HG03196 (cell line): ENCODE measurements at regions not wholly inside any gene's neighbourhood (a gene's known extent, or its start where the extent isn't known, plus 50 kb on each side); places are given as distances from the start of the nearest gene placed in this dataset.

Experiments used
- ATAC-seq: cut with Tn5 transposase; IDR thresholded peaks from one replicate; pipeline ENCODE4 v1.9.1; 2021; ENCODE audit not compliant: unreplicated experiment

DNA sequence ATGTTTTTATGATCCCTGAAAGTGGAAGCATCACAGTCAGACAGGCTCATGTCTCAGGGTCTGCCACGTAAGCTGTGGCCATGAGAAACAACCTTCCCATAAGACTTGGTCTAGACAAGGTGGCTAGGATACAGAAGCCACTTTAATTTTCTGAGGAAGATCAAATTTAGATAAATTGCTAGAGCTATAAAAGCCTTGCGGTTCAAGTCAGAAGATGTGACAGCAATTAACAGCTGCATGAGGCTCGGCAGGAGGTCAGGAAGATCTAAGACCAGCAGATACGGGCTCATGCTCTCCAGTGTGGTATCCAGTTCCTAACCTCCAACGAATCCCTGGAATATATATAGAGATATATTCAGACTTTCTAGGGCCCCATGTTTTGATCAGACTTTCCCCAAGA, 577.1 kb downstream of the PLPP3 start:
- no peak for ATAC-seq

DNA sequence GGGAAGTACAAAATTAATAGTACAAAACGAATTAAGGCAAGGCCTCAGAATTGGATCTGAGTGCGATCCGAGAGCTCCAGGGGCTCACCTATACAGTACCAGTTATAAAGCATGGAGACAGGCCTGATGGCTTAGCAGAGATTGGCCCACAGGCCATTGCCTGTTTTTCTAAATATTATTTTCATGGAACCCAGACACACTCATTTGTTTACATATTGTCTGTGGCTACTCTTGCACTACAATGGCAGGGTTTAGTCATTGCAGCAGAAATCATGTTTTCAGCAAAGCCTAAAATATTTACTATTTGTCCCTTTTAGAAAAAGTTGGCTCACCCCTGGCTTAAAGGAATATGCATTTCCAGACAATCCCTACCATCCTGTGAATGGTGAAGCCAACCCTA, 578.9 kb downstream of the PLPP3 start:
- ATAC-seq, result no peak

DNA sequence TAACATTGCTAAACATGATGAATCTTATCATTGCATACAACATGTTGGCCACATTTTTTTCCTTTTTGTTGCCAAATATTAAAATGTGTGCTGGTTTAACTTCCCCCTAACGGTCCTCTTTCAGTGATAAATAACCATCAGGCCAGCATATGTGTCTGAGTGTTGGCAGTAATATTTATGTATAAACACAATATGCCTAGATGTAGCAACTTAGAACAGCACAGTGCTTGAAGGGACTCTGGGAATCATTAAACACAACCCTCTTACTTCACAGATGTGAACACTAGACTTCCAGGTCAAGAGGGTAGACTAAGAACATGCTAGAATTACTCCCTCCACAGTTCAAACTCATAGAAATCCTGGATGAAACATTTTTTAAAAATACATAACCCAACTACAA, 581.8 kb downstream of the PLPP3 start:
- no peak for ATAC-seq

DNA sequence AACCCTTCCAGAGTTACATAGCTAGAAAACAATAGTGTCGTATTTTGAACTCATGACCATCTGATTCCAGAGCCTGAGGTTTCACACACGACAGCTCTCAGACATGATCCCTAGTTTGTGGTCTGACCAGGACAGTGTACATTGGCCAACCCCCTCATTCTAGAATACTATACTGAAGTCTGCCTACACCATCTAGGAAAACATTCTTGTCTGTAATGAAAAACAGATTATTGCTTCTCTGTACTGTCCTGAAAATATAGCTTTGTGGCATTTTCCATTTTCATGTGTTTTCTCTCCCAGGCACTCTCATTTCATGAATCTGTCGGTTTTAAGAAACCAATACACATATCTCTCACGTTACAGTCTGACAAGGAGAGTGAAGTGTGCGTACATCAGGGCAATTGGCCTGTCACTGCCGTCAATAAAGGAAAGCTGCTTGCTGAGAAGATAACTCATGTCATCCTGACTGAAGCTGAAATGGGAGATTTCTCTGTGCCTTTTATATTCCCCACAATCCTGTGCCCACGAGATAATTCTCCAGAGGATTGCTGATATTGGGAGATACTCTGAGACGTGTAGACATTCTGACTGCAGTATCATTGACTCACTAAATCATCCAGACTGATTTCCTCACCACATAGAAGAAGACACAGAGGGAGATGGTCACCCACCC, 585.6 kb downstream of the PLPP3 start:
- ATAC-seq, result no peak

DNA sequence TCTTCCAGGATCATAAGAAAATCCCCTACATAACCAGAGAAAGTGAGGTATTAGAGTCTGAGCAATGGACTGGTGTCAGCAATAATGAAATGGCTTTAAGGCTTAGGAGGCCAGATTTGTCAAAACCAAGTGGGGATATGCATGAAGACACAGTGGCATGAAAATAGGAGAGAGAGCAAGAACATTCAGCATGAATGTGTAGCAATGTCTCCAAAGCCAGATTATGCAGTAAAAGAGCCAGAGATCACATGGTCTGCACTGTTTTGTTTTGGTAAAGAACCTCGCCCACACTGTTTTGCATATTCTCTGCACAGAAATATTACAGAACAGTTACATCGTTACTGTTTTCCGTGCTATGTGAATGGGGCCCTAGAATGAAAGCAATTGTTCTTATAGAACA, 589.4 kb downstream of the PLPP3 start:
- ATAC-seq, result no peak

DNA sequence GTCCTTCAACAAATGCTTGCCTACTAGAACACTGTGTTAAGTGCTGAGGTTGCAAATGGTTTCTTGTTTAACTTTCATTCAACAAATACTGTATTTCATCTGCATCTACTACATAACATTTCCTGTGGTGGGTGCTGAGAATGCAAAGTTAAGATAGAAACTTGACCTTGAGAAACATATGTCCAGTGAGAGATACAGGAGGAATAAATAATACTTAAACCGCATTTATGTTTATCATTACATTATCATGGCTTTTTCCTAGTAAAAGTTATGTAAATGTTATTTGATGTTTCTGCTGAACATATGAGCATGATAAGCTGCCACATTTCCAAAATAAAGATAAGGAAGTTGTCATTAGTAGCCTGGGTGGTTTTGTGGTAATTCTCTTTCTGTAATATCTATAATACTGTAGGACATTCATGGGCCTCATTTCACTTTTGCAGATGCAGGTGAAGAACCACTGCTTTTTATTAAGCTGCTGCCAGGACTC, 590.4 kb downstream of the PLPP3 start:
- no peak for ATAC-seq

DNA sequence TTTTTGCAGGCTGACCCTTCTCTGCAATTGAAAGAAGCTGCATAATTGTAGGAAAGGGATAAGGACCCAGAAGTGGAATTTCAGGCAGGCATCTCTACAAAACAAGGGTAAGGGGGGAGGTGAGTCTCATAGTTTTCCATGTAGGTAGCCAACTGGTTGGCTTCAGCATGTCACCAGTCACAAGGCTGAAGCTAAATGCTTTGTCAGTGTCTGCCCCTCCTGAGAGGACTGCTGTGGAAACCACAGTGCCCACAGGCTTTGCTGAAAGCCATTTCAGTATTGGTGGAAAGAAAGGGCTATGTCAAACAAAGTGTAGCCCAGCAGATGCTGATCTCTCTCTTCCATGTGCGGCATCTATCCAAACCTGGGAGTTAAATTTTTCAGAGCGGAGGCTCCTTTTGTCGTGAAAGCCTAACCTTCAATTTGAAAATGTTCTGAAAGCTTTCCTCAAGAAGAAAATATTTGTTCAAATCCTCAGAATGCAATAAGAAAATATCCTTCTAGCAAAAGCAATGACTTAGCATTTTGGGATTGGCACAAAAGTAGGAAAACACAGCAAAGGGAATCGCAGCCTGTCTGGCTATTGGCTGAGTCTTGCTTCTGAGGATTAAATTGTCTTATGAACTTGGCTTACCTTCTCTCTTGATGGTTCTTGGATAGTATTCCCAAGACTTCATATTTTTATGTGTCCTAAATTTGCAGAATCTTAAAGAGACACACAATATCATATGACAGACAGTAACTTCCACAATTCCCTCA, 591.7 kb downstream of the PLPP3 start:
- ATAC-seq, result no peak

DNA sequence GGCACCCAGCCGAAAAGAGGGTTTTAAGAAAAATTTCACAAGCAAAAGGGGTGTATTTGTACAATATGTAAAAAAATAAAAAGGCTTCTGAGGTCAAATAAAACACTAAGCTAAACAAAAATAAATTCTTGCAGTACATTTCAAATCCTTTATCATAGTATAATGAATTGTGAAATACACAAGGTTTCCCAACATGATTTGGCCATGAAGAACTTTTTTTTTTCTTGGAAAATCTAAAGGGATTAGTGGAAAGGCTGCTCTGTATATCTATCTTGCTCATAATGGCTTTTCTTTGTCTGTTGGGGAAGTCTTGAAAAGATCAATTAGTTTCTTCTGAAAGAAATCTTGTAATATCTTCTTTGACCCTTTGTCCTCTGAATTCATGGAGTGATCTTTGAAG, 593.4 kb downstream of the PLPP3 start:
- no peak for ATAC-seq

DNA sequence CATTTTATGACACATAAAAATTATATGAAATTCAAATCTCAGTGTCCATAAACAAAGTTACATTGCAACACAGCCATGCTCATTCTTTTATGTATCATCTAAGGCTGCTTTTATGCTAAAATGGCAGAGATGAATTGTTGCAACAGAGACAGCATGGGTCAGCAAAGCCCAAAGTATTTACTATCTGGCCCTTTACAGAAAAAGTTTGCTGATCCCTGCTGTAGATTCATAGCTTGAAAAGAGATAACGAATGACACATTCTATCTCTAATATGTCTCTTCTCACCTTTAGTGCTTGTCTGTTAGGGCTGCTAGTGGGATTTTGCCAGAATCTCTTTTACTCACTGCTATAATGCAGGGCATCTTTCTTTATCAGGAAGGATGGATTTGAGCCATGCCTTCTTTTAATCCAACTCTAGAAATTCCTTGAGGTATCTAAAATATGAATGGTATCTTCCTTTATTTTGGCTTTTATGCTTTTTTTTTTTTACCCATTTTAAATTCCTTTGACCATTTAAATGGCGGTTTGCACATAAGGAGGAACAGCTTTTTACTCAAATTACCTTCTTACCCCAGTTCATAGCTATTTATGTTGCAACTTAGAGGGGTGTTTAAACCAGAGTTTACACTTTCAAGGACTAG, 598.2 kb downstream of the PLPP3 start:
- no peak for ATAC-seq

DNA sequence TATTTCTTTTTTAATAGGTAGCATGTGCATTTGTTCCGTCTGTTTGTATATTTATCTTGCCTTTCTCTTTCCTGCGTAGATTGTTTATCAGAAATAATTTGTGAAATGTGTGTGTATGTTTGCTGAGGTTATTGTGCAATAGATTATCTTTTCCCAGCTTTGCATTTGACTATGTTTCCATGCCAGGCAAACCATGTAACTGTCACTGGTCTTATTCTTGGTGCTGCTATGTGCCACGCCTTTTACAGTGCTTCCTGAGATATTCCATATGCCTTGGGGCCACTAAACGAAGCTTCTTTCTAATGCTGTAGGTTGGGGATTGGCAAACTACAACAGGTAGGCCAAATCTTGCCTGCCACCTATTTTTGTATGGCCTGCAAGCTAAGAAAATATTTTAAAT, 598.8 kb downstream of the PLPP3 start:
- no peak for ATAC-seq

DNA sequence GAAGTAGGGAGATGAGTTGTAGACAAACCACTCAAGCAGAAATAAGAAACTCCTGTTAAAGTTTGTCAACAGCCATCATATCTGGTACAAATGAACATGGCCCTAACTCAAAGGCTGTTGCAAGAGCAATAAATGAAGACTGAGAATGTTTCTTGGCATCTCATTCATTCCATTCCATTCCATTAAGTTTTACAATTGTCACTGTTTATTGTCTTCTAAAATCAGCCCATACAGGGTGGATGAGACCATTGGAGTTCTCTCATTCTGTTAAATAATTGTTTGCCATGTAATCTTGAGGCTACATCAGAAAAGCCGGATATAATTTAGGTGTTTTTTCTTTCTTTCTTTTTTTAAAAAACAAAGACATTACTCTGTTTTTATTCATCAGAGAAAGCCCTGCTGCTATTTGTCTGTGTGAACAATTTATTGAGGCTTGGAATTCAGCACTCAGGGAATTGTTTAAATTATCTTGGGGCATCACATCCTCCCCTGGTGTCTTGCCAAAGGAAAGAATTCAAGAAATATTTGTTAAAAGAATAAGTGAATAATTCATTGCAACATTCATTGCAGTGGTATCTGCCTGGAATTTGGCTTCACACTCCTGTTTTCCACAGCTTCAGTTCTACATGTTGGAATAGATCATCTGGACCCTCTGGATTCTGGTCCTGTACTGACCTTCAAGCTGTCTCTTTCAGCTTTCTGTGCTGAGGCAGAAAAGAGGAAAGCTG, 604.5 kb downstream of the PLPP3 start:
- ATAC-seq, result no peak

DNA sequence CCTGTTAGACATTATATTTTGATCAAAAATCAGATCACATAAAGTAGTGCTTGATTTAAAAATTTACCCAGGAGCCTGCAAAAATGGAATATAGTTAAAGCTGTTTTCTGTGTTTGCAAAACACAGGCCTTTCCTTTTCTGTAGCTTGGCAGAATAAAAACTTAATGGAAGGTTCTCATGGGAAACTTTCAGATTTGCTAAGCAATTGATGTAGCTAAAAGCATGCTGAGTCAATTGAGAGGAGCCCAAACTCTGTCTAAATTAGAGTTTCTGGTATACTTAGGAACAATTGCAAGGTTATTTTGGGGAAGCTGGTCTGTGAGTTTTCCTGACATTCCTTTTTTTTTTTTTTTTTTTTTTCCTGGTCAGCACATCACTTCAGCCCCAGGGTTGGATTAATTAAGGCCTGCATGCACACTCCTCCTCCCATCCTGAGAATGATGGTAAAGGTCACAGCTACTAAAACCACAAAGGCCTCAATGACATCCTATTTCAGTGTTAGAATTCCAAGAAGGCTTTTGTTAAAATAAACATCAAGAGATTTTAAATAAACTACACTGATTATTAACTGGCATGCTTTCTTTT, 608.7 kb downstream of the PLPP3 start:
- ATAC-seq, result no peak

DNA sequence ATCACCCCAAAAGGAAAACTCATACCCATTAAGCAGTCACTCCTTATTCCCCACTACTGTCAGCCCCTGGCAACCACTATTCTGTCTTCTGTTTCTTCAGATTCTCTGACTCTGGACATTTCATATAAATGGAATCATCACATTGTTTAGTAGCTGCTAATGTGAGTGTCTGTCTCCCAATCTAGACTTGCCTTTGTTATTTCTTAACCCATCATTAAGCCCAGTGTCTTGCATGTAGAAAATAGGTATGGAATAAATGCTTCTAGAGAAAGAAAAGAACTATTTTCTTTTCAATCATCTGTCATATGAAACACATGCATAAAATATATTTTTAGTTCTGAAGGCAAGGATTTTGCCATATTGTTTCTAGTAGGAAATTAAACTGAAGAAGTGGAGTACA, 610.0 kb downstream of the PLPP3 start:
- ATAC-seq, result no peak

DNA sequence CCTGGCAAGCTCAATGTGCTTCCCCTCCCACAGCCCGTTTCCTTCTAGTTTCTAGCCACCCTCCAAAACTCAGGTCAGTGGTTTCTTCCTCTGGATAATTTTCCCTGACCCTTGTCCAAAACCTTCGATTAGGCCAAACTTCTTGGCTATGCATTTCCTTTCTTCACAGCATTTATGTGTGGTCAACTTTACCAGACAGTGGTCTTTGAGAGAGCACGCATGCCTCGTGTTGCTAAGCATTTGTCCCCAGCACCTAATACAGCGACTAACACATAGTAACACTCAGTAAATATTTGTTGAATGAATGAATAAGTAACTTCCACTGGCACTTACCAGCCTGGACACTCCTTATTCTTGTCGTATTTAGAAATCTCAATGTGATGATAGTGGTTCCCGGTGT, 610.7 kb downstream of the PLPP3 start:
- ATAC-seq, result no peak

DNA sequence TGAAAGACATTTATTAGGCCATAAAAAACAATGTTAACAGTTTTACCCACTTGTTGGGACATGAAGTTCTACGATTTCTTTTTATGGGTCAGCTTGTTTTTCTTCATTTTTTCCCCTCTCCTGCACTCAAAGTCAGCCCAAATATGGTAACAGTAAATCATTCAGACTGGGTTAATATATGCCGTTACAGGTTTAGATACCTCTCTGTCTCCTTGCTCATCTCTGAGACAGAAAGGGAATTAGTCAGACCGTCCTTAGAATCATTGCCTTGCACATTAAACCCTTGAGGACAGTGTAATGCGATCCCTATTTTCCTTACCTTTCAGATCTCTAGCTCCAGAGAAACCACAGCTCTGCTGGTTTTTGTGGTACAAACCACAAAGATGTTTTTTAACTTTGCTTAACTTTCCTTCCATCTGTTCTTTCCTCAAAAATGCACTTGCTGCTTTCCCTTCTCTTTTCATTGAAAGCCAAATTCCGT, 613.3 kb downstream of the PLPP3 start:
- no peak for ATAC-seq

DNA sequence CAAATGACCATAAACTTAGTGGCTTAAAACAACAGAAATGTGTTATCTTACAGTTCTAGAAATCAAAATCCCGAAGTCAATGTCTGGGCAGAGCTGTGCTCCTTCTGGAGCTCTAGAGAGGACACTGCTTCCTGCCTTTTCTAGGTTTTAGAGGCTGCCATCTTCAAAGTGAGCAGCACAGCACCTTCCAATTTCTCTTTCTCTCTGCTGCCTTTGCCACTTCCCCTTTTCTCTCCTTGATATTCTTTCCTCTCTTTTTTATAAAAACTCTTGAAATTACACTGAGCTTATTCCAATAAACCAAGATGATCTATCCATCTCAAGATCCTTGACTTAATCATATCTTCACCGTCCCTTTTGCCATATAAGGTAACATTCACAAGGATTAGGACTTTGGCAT, 616.9 kb downstream of the PLPP3 start:
- ATAC-seq, result no peak

DNA sequence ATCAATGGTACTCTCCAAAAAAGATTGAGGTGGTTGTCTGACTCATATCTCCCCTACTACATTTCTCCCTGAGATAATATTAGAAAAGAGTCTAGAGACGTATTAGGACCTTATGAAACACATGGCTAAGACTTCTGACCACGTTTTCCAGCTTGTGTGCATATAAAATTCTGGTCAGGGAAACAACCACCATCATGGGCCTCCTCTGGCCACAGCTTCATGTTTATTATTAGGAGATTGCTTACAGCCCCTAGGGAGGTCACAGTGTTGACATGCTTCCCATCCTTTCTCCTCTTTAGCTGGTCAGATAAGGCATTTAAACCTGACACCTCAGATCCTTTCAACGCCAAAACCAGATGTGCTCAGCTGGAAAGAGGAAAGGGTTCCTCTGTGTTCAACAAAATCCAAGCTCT, 620.2 kb downstream of the PLPP3 start:
- no peak for ATAC-seq

DNA sequence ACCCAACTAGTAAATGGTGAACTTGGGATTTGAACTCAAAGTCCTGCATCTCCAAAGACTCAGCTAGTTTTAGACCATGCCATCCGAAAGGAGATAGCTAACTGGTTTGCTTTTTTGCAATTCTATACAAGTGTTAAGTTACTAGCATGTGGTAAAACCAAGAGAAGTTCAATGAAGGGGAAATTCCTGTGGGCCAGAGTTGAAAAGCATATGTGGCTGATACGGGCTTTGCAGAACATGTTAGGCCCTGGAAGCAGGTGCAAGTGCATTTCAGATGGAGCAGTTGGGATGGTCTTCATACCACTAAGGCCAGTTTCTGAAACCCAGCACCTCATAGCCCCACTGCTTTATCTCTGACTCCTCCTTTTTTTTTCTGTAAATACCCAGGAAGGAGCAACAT, 620.9 kb downstream of the PLPP3 start:
- ATAC-seq, result no peak

DNA sequence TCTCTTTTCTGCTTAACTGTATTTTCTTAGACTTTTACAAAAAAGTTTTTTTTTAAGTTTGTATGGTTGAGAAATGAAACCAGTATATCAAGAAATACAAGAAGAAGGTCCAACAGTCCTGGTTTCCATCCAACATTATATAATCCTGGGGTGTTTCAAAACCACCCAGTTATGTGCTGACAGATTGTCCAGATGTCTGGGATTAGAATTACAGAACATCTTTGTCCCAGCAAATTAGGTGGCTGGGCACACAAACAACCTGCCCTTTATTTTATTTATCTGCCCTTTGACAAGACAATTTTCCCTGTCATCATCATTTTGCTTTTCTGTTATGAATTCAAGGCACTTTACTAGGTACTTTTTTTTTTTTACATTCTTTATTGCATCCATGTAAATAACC, 622.1 kb downstream of the PLPP3 start:
- no peak for ATAC-seq

DNA sequence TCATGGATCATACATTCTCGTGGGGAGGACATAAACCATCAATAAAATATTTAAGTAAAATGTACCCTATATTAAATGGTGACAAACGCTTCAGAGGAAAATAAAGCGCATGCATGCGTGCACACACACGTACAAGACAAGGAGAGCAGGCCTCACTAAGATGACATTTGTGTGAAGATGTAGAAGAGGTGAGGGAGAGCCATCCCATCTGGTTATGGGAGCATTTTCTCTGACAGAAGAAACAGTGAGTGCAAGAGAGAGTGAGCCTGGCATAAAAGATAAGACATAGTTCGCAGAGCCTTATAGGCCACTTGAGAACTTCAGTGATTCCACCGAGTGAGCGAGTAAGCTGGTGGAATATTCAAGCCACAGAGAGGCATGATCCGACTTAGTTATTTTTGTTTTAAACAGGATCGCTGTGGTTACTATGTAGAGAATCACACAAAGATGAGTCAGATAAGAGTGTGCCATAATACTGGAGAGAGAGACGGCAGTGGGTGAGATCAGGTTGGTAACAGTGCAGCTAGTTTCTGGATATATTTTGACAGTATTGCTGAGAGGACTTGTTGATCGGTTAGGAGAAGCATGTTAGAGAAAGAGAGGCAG, 624.2 kb downstream of the PLPP3 start:
- ATAC-seq, result no peak

DNA sequence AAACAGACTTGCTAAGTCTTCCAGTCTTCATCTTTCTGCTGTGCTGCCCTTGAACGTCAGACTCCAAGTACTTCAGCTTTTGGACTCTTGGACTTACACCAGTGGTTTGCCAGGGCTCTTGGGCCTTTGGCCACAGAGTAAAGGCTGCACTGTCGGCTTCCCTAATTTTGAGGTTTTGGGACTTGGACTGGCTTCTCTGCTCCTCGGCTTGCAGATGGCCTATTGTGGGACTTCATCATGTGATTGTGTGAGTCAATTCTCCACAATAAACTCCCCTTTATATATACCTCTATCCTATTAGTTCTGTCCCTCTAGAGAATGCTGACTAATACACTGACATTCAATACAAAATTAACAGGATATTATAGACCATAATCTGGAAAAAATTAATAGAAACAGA, 628.1 kb downstream of the PLPP3 start:
- ATAC-seq, result no peak
